ENCODE measurements at regions not wholly inside any gene's neighbourhood (a gene's known extent, or its start where the extent isn't known, plus 50 kb on each side); places are given as distances from the start of the nearest gene placed in this dataset.

DNA sequence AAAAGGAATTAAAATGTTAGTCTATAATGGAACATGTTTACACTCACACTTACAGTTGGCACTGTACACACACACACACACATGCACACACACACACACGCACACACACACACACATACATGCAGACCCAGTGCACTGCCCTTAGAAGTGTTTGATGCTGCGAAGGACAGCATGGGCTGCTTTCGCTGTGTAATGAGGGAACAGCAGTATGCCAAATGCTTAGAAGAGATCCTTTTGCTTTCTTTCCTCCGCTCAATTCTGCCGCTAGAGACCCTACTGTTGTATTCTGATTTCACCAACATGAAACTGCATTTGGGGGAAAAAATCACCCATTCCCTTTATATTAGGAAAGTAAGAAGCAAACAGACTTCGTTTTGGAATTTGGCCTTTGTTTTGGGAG, 217.9 kb downstream of the ENGASE start:
- no peak overlapping the region for H3K27ac ChIP-seq
- no peaks in the 10 kb centered on the region for H3K4me1 ChIP-seq
- 72 to 77% methylated on average over 6 of the region's 6 CpGs for WGBS, 2 donors (ENCODE audit: low coverage in 1 of 2)
- H3K4me3 ChIP-seq: no peak overlapping the region
- no peaks in the 10 kb centered on the region for H3K9me3 ChIP-seq
- TF ChIP-seq, protein P1, sequence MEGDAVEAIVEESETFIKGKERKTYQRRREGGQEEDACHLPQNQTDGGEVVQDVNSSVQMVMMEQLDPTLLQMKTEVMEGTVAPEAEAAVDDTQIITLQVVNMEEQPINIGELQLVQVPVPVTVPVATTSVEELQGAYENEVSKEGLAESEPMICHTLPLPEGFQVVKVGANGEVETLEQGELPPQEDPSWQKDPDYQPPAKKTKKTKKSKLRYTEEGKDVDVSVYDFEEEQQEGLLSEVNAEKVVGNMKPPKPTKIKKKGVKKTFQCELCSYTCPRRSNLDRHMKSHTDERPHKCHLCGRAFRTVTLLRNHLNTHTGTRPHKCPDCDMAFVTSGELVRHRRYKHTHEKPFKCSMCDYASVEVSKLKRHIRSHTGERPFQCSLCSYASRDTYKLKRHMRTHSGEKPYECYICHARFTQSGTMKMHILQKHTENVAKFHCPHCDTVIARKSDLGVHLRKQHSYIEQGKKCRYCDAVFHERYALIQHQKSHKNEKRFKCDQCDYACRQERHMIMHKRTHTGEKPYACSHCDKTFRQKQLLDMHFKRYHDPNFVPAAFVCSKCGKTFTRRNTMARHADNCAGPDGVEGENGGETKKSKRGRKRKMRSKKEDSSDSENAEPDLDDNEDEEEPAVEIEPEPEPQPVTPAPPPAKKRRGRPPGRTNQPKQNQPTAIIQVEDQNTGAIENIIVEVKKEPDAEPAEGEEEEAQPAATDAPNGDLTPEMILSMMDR (IDR thresholded peaks at IDR 0.05): no peak
- TF ChIP-seq POLR2A (IDR thresholded peaks at IDR 0.05) (no peak), POLR2AphosphoS5 (IDR thresholded peaks at IDR 0.05) (no peak), EP300 (IDR thresholded peaks at IDR 0.05) (no peak)
- ATAC-seq: no peak
- H3K27me3 ChIP-seq: peaks cover 64% of the 10 kb centered on the region
- H3K36me3 ChIP-seq: no peaks in the 10 kb centered on the region

DNA sequence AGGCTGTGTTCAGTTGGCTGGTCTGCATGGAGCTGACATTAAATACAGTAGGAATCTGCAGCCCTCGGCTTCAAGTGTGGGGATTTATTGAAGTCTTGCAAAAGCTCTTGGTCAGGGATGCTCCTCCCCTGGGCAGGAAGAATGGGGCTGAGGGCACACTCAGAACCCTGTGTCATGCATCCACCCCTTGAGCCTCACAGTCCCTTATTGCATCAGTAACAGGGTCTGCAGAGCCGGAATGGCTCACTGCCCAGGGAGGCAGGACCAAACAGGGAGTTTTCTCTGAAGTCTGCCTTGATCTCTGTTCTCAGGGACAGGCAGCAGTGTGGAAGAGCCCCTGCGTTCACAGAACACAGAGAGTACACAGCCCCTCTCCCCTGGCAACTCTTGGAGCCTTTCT, 216.8 kb downstream of the ENGASE start:
- Histone ChIP-seq H3K27me3 (peaks cover 64% of the 10 kb centered on the region), H3K4me1 (no peaks in the 10 kb centered on the region), H3K4me3 (no peak overlapping the region), H3K9me3 (no peaks in the 10 kb centered on the region), H3K36me3 (no peaks in the 10 kb centered on the region), H3K27ac (no peak overlapping the region)
- TF ChIP-seq POLR2AphosphoS5 (IDR thresholded peaks at IDR 0.05) (no peak), EP300 (IDR thresholded peaks at IDR 0.05) (no peak), POLR2A (IDR thresholded peaks at IDR 0.05) (no peak)
- TF ChIP-seq, protein P1 (IDR thresholded peaks at IDR 0.05): no peak
- no CpG with 5 or more reads among the region's 3 CpGs for WGBS, 2 donors (ENCODE audit: low coverage in 1 of 2)
- no peak for ATAC-seq

DNA sequence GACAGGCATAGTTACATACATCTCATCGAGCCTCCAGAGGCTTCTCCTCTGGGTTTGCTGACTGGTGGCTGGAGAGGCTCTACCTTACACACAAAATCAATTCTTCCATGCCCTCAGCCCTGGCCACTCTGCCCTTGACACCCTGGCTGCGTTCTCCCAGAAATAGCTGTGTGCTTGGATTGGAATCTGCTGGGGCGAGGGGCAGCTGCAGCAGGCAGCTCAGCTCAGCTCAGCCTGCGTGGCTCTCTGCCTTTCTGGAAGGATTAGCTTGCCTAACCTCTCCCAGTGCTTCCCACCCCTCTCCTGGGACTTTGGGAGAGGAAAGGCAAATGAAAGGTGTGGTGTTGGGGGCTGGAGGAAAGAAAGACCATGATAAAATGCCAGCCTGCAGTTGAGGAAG, 216.1 kb downstream of the ENGASE start:
- TF ChIP-seq EP300 (IDR thresholded peaks at IDR 0.05) (no peak), POLR2AphosphoS5 (IDR thresholded peaks at IDR 0.05) (no peak), POLR2A (IDR thresholded peaks at IDR 0.05) (no peak)
- TF ChIP-seq, protein P1 (IDR thresholded peaks at IDR 0.05): no peak
- Histone ChIP-seq H3K27ac (no peak overlapping the region), H3K4me3 (no peak overlapping the region), H3K9me3 (no peaks in the 10 kb centered on the region), H3K4me1 (no peaks in the 10 kb centered on the region), H3K36me3 (no peaks in the 10 kb centered on the region), H3K27me3 (peaks cover 69% of the 10 kb centered on the region)
- ATAC-seq: no peak
- WGBS, 2 donors (ENCODE audit: low coverage in 1 of 2): 53 to 60% methylated on average over 2 to 3 of the region's 4 CpGs

DNA sequence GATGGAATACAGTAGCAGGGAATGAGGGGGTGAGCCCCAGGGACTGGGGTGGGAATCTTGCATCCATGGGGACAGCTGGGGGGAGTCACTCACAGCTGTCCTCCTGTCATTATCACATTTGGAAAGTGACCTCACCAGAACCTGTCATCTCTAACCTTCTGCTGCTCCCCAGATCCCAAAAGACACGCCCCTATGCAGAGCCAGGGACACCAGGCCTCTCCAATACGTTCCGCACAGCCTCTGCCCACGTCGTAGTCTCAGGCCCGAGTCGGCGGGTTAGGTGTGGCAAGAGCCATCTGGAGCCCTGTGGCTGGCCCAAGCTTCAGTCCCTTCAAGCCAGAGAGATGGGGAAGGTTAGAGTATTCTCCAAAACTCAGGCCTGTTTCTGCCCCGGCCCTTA, 214.3 kb downstream of the ENGASE start:
- Histone ChIP-seq H3K36me3 (no peaks in the 10 kb centered on the region), H3K27me3 (peaks cover 79% of the 10 kb centered on the region), H3K9me3 (no peaks in the 10 kb centered on the region), H3K4me3 (no peak overlapping the region), H3K27ac (no peak overlapping the region), H3K4me1 (no peaks in the 10 kb centered on the region)
- WGBS, 2 donors (ENCODE audit: low coverage in 1 of 2): 100% methylated on average over 1 of the region's 9 CpGs; no CpG with 5 or more reads in 1 of the 2 donors
- TF ChIP-seq, protein P1 (IDR thresholded peaks at IDR 0.05): no peak
- TF ChIP-seq POLR2A (IDR thresholded peaks at IDR 0.05) (no peak), EP300 (IDR thresholded peaks at IDR 0.05) (no peak), POLR2AphosphoS5 (IDR thresholded peaks at IDR 0.05) (no peak)
- ATAC-seq: no peak

DNA sequence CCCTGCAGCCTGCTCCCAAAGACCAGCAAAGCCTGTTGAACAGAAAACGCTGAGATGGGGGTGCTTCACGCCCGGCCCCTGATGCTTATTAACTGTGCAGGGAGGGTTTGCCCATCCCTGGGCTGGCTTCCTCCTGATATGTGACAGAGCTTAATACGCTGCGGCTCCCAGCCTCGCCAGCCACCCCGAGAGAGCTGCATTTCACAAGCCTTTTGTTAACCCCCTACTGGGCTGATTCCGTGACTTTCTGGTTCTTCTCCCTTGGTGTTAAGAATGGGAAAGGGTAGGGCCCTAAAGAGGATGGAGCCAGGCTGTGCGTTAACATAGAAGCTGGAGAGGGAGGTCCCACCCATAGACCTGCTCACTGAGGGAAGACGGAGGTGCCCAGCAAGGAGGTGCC, 211.8 kb downstream of the ENGASE start:
- H3K4me3 ChIP-seq: no peak overlapping the region
- TF ChIP-seq POLR2AphosphoS5 (IDR thresholded peaks at IDR 0.05) (no peak), EP300 (IDR thresholded peaks at IDR 0.05) (no peak), POLR2A (IDR thresholded peaks at IDR 0.05) (no peak)
- TF ChIP-seq, protein P1 (IDR thresholded peaks at IDR 0.05): no peak
- ATAC-seq: no peak
- H3K9me3 ChIP-seq: no peaks in the 10 kb centered on the region
- no peak overlapping the region for H3K27ac ChIP-seq
- H3K4me1 ChIP-seq: no peaks in the 10 kb centered on the region
- H3K36me3 ChIP-seq: no peaks in the 10 kb centered on the region
- WGBS, 2 donors (ENCODE audit: low coverage in 1 of 2): 20% methylated on average over 1 of the region's 10 CpGs; no CpG with 5 or more reads in 1 of the 2 donors
- peaks cover 82% of the 10 kb centered on the region for H3K27me3 ChIP-seq
